Breast epithelium (tissue), 4 donors: ENCODE measurements at regions not wholly inside any gene's neighbourhood (a gene's known extent, or its start where the extent isn't known, plus 50 kb on each side); places are given as distances from the start of the nearest gene placed in this dataset.

Experiments used
- DNase-seq, 2 donors: peaks; one replicate each; pipeline ENCODE4 v3.0.0-alpha.2; 2019; ENCODE audit warnings: low spot score in 2 of 2
- H3K27ac ChIP-seq, 2 donors: fragments of 200-600 bp; sonication (generic) in 1 of 2; one replicate each; pipeline ENCODE4 v1.5.1; 2016 to 2019; ENCODE audit warnings: mild to moderate bottlenecking in 1 of 2
- H3K27me3 ChIP-seq, 2 donors: fragments of 200-600 bp; sonication (generic) in 1 of 2; one replicate each; pipeline versions ENCODE4 v1.5.1 to v1.6.0; 2017 to 2019; ENCODE audit warnings: control low read depth in 1 of 2, mild to moderate bottlenecking in 1 of 2
- H3K36me3 ChIP-seq: fragments of 200-600 bp; one replicate; pipeline ENCODE4 v1.5.1; 2019
- H3K4me1 ChIP-seq, 2 donors: fragments of 200-600 bp; sonication (generic); one replicate each; pipeline ENCODE4 v1.5.1; 2016 to 2019; ENCODE audit warnings: control low read depth in 1 of 2
- H3K4me3 ChIP-seq, 3 donors: fragments of 200-600 bp; sonication (generic); 1 replicate in 2 of 3; 2 replicates in 1 of 3; pipeline ENCODE4 v1.5.1; 2016 to 2019; ENCODE audit warnings: mild to moderate bottlenecking in 3 of 3, moderate library complexity in 2 of 3
- H3K9me3 ChIP-seq, 2 donors: fragments of 200-600 bp; sonication (generic) in 1 of 2; one replicate each; pipeline ENCODE4 v1.5.1; 2016 to 2019; ENCODE audit warnings: control low read depth in 1 of 2
- CTCF ChIP-seq, 3 donors: fragments of 450-650 bp; IDR thresholded peaks; one replicate each; pipeline ENCODE4 v1.5.1; 2016 to 2017; ENCODE audit warnings: antibody characterized with exemption in 3 of 3, mild to moderate bottlenecking in 3 of 3, moderate library complexity in 3 of 3
- POLR2A ChIP-seq: fragments of 450-650 bp; IDR thresholded peaks from one replicate; pipeline ENCODE4 v1.6.1; 2016; ENCODE audit warnings: antibody characterized with exemption, mild to moderate bottlenecking, moderate library complexity
- POLR2AphosphoS5 ChIP-seq, 3 donors: sonication (generic); formaldehyde crosslinking; IDR thresholded peaks; one replicate each; pipeline ENCODE4 v1.6.1; 2017; ENCODE audit warnings: antibody characterized with exemption in 3 of 3
- intact Hi-C: fragments of 100-400 bp; cut with DNase I; formaldehyde crosslinking; loops from one replicate; pipeline ENCODE4 v1.15.1; 2023; ENCODE audit warnings: low total_unique reads

- TF ChIP-seq POLR2AphosphoS5 (IDR thresholded peaks at IDR 0.05): no peak
- TF ChIP-seq CTCF (IDR thresholded peaks at IDR 0.05): no peak
- no peak for TF ChIP-seq POLR2A
Observed at GRCh38 chr21:27578741-27579265, 611.9 kb upstream of the ADAMTS5 start.

GRCh38 chr21:27572696-27573095 lies 605.8 kb upstream of the ADAMTS5 start:
- Histone ChIP-seq H3K9me3 (no peaks in the 10 kb centered on the region), H3K27ac (no peak overlapping the region), H3K27me3 (no peaks in the 10 kb centered on the region), H3K36me3 (no peaks in the 10 kb centered on the region), H3K4me3 (no peak overlapping the region), H3K4me1 (no peaks in the 10 kb centered on the region)
- intact Hi-C loops: no loop called here
- TF ChIP-seq POLR2AphosphoS5 (IDR thresholded peaks at IDR 0.05): no peak
- TF ChIP-seq CTCF (IDR thresholded peaks at IDR 0.05): no peak
- DNase-seq: no peak

More at GRCh38 chr21:27578741-27579265, 611.9 kb upstream of the ADAMTS5 start:
- Histone ChIP-seq H3K36me3 (no peaks in the 10 kb centered on the region), H3K27ac (no peak overlapping the region), H3K9me3 (no peaks in the 10 kb centered on the region), H3K4me3 (no peak overlapping the region), H3K27me3 (no peaks in the 10 kb centered on the region), H3K4me1 (no peaks in the 10 kb centered on the region)
- no peak for DNase-seq
- intact Hi-C loops: no loop called here

GRCh38 chr21:27571706-27572105 lies 604.8 kb upstream of the ADAMTS5 start:
- Histone ChIP-seq H3K27ac (no peak overlapping the region), H3K4me3 (no peak overlapping the region), H3K27me3 (no peaks in the 10 kb centered on the region), H3K36me3 (no peaks in the 10 kb centered on the region), H3K9me3 (no peaks in the 10 kb centered on the region), H3K4me1 (no peaks in the 10 kb centered on the region)
- intact Hi-C loops: no loop called here
- TF ChIP-seq POLR2AphosphoS5 (IDR thresholded peaks at IDR 0.05) (no peak), POLR2A (no peak), CTCF (IDR thresholded peaks at IDR 0.05) (no peak)
- no peak for DNase-seq

- intact Hi-C loops: no loop called here
- DNase-seq: peak in 1 of 2 donors; percentile 65
- Histone ChIP-seq H3K4me1 (no peaks in the 10 kb centered on the region), H3K9me3 (no peaks in the 10 kb centered on the region), H3K4me3 (no peak overlapping the region), H3K36me3 (no peaks in the 10 kb centered on the region), H3K27ac (peak overlapping the region in 1 of 2 donors; percentile 68), H3K27me3 (no peaks in the 10 kb centered on the region)
- no peak for TF ChIP-seq POLR2AphosphoS5 (IDR thresholded peaks at IDR 0.05)
- no peak for TF ChIP-seq CTCF (IDR thresholded peaks at IDR 0.05)
- no peak for TF ChIP-seq POLR2A
Observed at GRCh38 chr21:27570306-27570868, 603.5 kb upstream of the ADAMTS5 start.

GRCh38 chr21:27569831-27570230 lies 602.9 kb upstream of the ADAMTS5 start:
- DNase-seq: no peak
- TF ChIP-seq POLR2AphosphoS5 (IDR thresholded peaks at IDR 0.05) (no peak), CTCF (IDR thresholded peaks at IDR 0.05) (no peak), POLR2A (no peak)
- no peaks in the 10 kb centered on the region for H3K36me3 ChIP-seq
- intact Hi-C loops: no loop called here
- no peaks in the 10 kb centered on the region for H3K27me3 ChIP-seq
- no peaks in the 10 kb centered on the region for H3K9me3 ChIP-seq
- H3K4me3 ChIP-seq: no peak overlapping the region
- H3K4me1 ChIP-seq: no peaks in the 10 kb centered on the region
- peak overlapping the region in 1 of 2 donors; percentile 68 for H3K27ac ChIP-seq
